Large intestine (tissue), 3 donors: ENCODE measurements at regions not wholly inside any gene's neighbourhood (a gene's known extent, or its start where the extent isn't known, plus 50 kb on each side); places are given as distances from the start of the nearest gene placed in this dataset.
"Not testable (repeated sequence)": the region's sequence is repeated elsewhere in the genome, so short reads cannot be mapped to it uniquely, and the experiment has no call there.

Experiments
- DNase-seq, 2 donors: peaks; one replicate each; pipeline versions ENCODE4 v3.0.0 to v3.0.0-alpha.2; 2013
- H3K27ac ChIP-seq: one replicate; pipeline ENCODE4 v1.5.1; 2013; ENCODE audit warnings: low read length
- H3K27me3 ChIP-seq: 2 replicates; pipeline ENCODE4 v1.6.1; 2013; ENCODE audit warnings: low read length; ENCODE audit not compliant: control insufficient read depth, insufficient read depth
- H3K36me3 ChIP-seq: 2 replicates; pipeline ENCODE4 v1.6.1; 2013; ENCODE audit warnings: low read length; ENCODE audit not compliant: control insufficient read depth, insufficient read depth
- H3K4me1 ChIP-seq: one replicate; pipeline ENCODE4 v1.6.1; 2013; ENCODE audit warnings: low read length; ENCODE audit not compliant: control insufficient read depth, insufficient read depth
- H3K4me3 ChIP-seq: one replicate; pipeline ENCODE4 v1.5.1; 2013; ENCODE audit warnings: low read length
- H3K9me3 ChIP-seq: one replicate; pipeline ENCODE4 v1.6.1; 2013; ENCODE audit warnings: mild to moderate bottlenecking, low read depth, low read length, moderate library complexity; ENCODE audit not compliant: control insufficient read depth
- WGBS: methylation state at CpG from one replicate; pipeline ENCODE4 v1.1.5; 2013; ENCODE audit warnings: low lambda C conversion rate; ENCODE audit not compliant: insufficient coverage; 5-methylcytosine and 5-hydroxymethylcytosine counted together

DNA sequence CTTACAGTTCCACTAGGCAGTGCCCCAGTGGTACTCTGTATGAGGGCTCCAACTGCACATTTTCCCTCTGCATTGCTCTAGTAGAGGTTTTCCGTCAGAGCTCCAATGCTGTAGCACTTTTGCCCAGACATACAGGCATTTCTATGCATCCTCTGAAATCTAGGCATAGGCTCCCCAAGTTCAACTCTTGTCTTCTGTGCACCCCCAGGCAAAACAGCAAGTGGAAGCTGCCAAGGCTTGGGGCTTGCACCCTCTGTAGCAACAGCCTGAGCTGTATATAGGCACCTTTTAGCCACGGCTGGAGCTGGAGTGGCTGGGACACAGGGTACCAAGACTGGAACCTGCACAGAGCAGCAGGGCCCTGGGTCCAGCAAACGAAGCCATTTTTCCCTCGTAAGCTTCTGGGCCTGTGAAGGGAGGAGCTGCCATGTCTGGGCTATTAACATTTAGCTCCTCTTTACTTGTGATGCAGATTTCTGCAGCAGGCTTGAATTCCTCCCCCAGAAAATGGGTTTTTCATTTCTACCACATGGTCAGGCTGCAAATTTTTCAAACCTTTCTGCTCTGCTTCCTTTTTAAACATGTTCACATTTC is 596.2 kb upstream of the ADGRB3 start:
- H3K4me3 ChIP-seq = no peak overlapping the region
- no peak for DNase-seq
- no peaks in the 10 kb centered on the region for H3K9me3 ChIP-seq
- no peak overlapping the region for H3K27ac ChIP-seq
- no peaks in the 10 kb centered on the region for H3K36me3 ChIP-seq
- no CpG with 5 or more reads among the region's 4 CpGs for WGBS
- H3K27me3 ChIP-seq = no peaks in the 10 kb centered on the region
- no peaks in the 10 kb centered on the region for H3K4me1 ChIP-seq

DNA sequence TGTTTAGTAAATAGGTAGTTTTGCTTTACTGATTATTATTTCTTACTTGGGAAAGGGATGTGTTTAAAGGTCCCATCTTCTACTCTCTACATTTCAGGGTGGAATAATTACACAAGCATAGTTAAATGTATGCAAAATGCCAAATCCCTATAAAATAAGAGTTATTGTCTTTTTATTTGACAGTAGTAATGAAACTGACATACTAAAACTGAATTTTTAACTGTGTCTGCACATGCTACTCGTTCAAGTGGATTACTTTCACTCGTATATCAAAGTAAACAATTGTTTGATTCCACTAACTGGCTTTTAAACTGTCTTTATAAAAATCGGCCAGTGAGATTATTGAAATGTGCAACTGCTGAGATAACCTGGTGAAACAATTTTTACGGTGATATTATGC is 602.9 kb upstream of the ADGRB3 start:
- H3K4me3 ChIP-seq = no peak overlapping the region
- H3K27ac ChIP-seq = no peak overlapping the region
- 62% methylated on average over 3 of the region's 4 CpGs for WGBS
- no peak for DNase-seq
- H3K4me1 ChIP-seq = no peaks in the 10 kb centered on the region
- no peaks in the 10 kb centered on the region for H3K27me3 ChIP-seq
- H3K9me3 ChIP-seq = no peaks in the 10 kb centered on the region
- H3K36me3 ChIP-seq = no peaks in the 10 kb centered on the region

DNA sequence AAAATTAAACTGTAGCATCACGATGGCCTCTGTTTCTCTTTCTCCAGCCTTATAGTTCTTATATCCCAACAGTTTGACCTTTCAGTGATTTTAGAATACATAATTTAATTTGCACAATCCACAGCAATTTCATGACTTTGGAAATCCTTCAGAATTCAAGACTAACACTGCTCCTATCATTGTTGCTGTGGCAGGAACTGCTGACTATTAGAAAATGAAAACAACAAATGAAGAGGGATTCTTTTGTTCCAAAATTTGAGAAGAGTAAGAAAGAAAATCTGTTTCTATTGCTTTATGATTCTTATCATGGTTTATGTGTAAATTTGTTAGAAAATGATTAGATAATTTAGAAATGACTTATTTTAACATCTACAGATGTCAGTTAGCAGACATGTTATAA is 604.0 kb upstream of the ADGRB3 start:
- Histone ChIP-seq H3K27me3 (no peaks in the 10 kb centered on the region), H3K4me1 (no peaks in the 10 kb centered on the region), H3K36me3 (no peaks in the 10 kb centered on the region), H3K9me3 (no peaks in the 10 kb centered on the region), H3K27ac (no peak overlapping the region), H3K4me3 (no peak overlapping the region)
- WGBS = no CpG with 5 or more reads among the region's 1 CpG
- no peak for DNase-seq

DNA sequence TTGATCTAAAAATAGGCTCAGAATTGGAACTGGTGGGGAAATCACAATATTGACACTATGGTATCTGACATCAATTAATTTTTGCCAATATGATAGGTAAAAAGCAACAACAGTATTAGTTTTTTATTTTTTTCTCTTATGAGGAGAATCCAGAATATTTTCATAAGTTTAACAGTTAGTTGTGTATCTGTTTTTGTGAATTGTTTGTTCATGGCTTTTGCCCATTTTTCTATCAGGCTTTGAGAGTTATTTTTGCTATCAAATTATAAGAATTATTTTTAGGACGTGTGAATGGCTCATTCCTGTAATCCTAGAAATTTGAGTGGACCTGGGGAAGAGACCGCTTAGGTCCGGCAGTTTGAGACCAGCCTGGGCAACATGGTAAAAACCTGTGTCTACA is 608.6 kb upstream of the ADGRB3 start:
- H3K4me1 ChIP-seq = no peaks in the 10 kb centered on the region
- H3K27ac ChIP-seq = no peak overlapping the region
- no CpG with 5 or more reads among the region's 3 CpGs for WGBS
- no peak overlapping the region for H3K4me3 ChIP-seq
- H3K27me3 ChIP-seq = no peaks in the 10 kb centered on the region
- DNase-seq = no peak
- no peaks in the 10 kb centered on the region for H3K9me3 ChIP-seq
- H3K36me3 ChIP-seq = no peaks in the 10 kb centered on the region

DNA sequence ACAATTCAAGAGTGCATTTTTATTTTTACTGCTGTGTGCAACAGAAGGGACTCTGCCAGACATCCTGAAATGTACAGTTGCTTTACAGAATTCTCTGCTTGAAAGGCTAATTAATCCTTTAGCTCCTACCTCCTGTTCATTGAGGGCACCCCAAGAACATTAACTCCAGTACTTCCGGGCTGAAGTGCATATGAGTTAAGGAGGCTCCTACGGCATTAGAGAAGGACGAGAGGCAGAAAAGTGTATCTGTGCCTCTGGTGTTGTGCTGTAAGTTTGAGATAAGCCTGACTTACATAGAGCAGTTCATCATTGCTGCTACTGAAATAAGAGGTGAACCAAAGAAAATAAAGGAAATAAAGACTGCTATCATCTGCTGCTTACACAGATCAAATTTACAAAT is 609.3 kb upstream of the ADGRB3 start:
- WGBS = no CpG with 5 or more reads among the region's 3 CpGs
- Histone ChIP-seq H3K36me3 (no peaks in the 10 kb centered on the region), H3K4me1 (no peaks in the 10 kb centered on the region), H3K9me3 (no peaks in the 10 kb centered on the region), H3K27ac (no peak overlapping the region), H3K27me3 (no peaks in the 10 kb centered on the region), H3K4me3 (no peak overlapping the region)
- no peak for DNase-seq

DNA sequence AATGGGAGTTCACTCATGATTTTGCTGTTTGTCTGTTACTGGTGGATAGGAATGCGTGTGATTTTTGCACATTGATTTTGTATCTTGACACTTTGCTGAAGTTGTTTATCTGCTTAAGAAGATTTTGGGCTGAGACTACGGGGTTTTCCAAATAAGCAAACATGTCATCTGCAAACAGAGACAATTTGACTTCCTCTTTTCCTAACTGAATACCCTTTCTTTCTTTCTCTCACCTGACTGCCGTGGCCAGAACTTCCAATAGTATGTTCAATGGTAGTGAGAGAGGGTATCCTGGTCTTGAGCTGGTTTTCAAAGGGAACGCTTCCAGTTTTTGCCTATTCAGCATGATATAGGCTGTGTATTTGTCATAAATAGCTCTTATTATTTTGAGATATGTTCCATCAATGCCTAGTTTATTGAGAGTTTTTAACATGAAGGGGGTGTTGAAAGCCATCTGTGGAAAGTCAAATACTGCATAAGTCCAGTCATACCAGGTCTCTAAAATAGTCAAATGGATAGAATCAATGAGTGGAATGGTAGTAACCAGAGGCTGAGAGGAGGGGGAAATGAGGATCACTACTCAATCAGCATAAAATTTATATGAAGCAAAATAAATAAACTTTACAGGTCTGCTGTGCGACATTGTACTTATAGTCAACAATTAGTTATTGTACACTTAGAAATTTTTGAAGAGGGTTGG is 610.4 kb upstream of the ADGRB3 start:
- Histone ChIP-seq H3K4me1 (no peaks in the 10 kb centered on the region), H3K27me3 (no peaks in the 10 kb centered on the region), H3K9me3 (no peaks in the 10 kb centered on the region), H3K36me3 (no peaks in the 10 kb centered on the region), H3K4me3 (no peak overlapping the region), H3K27ac (no peak overlapping the region)
- WGBS = 70% methylated on average over 2 of the region's 5 CpGs
- DNase-seq = no peak

DNA sequence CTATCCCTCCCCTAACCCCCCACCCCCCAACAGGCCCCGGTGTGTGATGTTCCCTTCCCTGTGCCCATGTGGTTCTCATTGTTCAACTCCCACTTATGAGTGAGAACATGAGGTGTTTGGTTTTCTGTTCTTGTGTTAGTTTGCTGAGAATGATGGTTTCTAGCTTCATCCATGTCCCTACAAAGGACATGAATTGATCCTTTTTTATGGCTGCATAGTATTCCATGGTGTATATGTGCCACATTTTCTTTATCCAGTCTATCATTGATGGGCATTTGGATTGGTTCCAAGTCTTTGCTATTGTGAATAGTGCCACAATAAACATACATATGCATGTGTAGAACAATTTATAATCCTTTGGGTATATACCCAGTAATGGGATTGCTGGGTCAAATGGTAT is 612.1 kb upstream of the ADGRB3 start:
- not testable (repeated sequence) for H3K9me3 ChIP-seq, H3K4me3 ChIP-seq, H3K4me1 ChIP-seq, H3K27ac ChIP-seq, DNase-seq, H3K36me3 ChIP-seq, H3K27me3 ChIP-seq
- WGBS = no CpG with 5 or more reads among the region's 1 CpG

DNA sequence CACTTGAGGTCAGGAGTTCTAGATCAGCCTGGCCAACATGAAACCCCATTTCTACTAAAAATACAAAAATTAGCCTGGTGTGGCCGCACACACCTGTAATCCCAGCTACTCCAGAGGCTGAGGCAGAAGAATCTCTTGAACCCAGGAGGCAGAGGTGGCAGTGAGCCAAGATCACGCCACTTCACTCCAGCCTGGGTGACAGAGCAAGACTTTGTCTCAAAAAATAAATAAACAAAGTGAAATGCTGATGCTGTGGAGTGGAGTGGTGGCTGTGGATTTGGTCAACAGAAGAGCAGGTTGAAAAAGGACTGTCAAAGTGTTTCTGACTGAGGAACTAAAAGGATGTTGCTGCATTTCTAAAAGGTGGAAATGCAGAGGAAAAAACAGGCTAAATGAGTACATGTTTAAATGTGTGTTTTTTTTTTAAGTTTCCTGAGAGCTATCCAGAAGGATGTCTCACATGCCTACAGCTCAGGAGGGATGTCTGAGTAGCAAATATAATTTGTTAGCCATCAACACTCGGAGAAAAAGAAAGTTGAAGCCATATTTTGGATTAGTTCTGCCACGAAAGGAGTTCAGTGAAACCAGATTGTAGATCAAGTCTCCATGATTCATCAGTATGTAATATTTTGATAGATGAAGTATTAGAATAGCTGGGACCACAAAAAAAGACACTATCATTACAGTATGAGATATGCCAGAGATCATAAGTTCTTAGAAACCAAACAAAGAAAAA is 621.1 kb upstream of the ADGRB3 start:
- Histone ChIP-seq H3K4me1 (no peaks in the 10 kb centered on the region), H3K27ac (no peak overlapping the region), H3K36me3 (no peaks in the 10 kb centered on the region), H3K9me3 (no peaks in the 10 kb centered on the region), H3K4me3 (no peak overlapping the region), H3K27me3 (no peaks in the 10 kb centered on the region)
- DNase-seq = no peak
- 71% methylated on average over 1 of the region's 4 CpGs for WGBS

DNA sequence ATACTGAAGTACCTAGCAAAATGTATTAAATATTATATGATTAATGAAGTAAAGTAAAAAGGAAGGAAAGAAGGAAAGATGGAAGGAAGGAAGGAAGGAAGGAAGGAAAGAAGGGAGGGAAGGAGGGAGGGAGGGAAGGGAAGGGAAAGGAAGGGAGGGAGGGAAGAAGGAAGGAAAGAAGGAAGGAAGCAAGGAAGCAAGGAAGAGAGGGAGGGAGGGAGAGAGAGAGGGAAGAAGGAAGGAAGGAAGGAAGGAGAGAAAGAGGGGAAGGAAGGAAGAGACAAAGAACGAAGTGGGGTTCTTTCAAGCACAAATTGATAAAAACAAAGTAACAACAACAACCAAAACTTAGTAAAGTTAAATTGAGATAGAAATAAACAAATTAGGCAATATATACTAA is 622.3 kb upstream of the ADGRB3 start:
- Histone ChIP-seq H3K36me3 (no peaks in the 10 kb centered on the region), H3K9me3 (no peaks in the 10 kb centered on the region), H3K27me3 (no peaks in the 10 kb centered on the region), H3K4me3 (no peak overlapping the region), H3K27ac (no peak overlapping the region), H3K4me1 (no peaks in the 10 kb centered on the region)
- DNase-seq = no peak
- no CpG with 5 or more reads among the region's 1 CpG for WGBS

DNA sequence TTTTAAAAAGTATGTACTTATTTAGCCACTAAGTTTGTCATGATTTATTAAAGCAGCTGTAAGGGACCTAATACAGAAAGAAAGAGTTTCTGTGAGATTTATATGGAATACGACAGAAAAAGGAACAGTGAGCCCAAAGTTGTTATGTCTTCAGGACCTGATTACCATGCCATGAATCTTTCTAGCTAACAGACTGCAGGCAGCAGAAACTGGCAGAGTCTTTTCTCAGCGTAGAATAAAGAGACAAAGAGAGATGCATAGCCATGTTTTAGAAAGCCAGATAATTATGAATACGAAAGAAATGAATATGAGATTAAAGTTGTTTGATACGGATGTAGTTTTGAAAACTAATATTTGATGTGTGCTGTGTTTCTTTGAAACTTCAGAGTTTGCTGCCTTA is 624.1 kb upstream of the ADGRB3 start:
- Histone ChIP-seq H3K9me3 (no peaks in the 10 kb centered on the region), H3K4me1 (no peaks in the 10 kb centered on the region), H3K4me3 (no peak overlapping the region), H3K27me3 (no peaks in the 10 kb centered on the region), H3K36me3 (no peaks in the 10 kb centered on the region), H3K27ac (no peak overlapping the region)
- 80% methylated on average over 1 of the region's 4 CpGs for WGBS
- no peak for DNase-seq
